ENCODE measurements at regions not wholly inside any gene's neighbourhood (a gene's known extent, or its start where the extent isn't known, plus 50 kb on each side); places are given as distances from the start of the nearest gene placed in this dataset.

DNA sequence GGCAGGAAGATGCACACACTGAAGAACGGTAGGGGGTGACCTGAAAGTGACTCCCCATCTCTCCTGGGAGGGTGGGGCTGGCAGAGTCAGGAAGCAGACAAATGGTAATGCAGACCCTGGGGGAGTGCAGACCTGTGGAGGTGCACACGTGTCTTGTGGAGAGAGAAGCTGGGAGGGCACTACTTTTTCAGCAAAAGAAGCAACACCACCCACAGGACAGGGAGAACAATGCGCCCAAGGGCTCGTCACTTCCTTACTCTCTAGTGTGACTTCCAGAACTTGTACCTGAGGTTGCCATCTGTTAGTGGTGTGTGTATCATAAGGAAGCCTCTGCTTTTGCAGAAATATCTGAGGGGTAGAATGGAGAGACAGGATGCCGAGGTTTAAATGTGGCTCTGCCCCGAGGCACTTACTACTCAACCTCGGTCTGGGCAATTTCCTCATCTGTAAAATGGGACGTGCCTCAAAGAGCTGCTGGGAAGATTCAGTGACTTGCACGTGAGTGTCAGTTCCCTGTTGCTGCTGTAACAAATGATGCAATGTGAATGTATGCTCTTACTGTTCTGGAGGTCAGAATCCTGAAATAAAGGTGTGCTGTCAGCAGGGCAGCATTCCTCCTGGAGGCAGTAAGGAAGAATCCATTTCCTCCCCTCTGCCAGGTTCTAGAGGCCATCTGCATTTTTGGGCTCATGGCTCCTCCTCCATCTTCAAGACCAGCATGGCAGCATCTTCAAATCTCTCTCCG, 323.4 kb downstream of the SHANK2 start:
- Histone ChIP-seq H3K4me1 (ENCODE audit: control insufficient read depth, insufficient read depth, low read length, unreplicated experiment) (no peaks in the 10 kb centered on the region), H2AFZ (ENCODE audit: low read length, unreplicated experiment) (no peak overlapping the region), H3K36me3 (ENCODE audit: insufficient read depth, low read length) (no peaks in the 10 kb centered on the region), H3K27me3 (ENCODE audit: insufficient read depth, low read length) (no peaks in the 10 kb centered on the region), H3K79me2 (ENCODE audit: control insufficient read depth, insufficient read depth, low read length, unreplicated experiment) (no peaks in the 10 kb centered on the region), H3K27ac (ENCODE audit: low read depth, low read length) (no peak overlapping the region), H3K4me3 (ENCODE audit: low read depth, low read length) (no peak overlapping the region)

DNA sequence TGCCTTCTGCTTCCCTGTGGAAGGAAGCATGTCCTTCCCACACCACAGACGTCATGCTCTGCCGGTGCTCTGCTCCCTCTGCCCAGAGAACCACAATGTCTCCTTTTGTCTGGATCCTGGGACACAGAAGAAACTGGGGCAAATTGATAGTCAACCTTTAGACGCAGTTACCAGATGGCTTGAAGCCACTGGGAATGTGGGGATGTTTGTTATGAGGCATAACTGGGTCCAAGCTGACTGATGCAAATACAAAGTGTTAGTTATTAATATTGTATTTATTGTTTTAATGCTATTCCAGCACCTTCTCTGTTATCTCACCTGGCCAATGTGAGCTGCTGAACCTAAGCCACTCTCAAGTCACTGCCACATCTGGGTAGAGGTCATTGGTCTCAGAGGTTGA, 322.2 kb downstream of the SHANK2 start:
- Histone ChIP-seq H3K27me3 (ENCODE audit: insufficient read depth, low read length) (no peaks in the 10 kb centered on the region), H3K4me1 (ENCODE audit: control insufficient read depth, insufficient read depth, low read length, unreplicated experiment) (peaks cover 11% of the 10 kb centered on the region), H3K79me2 (ENCODE audit: control insufficient read depth, insufficient read depth, low read length, unreplicated experiment) (no peaks in the 10 kb centered on the region), H2AFZ (ENCODE audit: low read length, unreplicated experiment) (no peak overlapping the region), H3K4me3 (ENCODE audit: low read depth, low read length) (no peak overlapping the region), H3K36me3 (ENCODE audit: insufficient read depth, low read length) (no peaks in the 10 kb centered on the region), H3K27ac (ENCODE audit: low read depth, low read length) (no peak overlapping the region)

DNA sequence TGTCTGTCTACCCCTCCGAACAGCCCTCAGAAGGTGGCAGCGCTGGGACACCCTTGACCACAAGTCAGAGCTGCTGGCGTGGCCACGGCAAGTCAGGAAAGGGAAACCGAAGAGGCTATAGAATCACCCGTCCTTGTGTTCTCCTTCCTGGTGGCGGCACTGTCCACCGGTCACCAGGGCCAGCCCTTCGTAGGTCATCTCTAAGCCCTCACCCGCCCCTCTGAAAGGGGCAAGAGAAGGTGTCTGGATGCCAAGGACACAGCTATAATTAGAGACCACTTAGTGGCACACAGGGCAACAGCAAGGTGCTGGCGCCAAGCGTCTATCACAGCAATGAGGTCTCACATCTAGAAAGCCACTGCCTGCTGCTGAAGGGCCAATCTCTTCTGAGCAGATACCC, 320.9 kb downstream of the SHANK2 start:
- peaks cover 13% of the 10 kb centered on the region for H3K4me1 ChIP-seq (ENCODE audit: control insufficient read depth, insufficient read depth, low read length, unreplicated experiment)

DNA sequence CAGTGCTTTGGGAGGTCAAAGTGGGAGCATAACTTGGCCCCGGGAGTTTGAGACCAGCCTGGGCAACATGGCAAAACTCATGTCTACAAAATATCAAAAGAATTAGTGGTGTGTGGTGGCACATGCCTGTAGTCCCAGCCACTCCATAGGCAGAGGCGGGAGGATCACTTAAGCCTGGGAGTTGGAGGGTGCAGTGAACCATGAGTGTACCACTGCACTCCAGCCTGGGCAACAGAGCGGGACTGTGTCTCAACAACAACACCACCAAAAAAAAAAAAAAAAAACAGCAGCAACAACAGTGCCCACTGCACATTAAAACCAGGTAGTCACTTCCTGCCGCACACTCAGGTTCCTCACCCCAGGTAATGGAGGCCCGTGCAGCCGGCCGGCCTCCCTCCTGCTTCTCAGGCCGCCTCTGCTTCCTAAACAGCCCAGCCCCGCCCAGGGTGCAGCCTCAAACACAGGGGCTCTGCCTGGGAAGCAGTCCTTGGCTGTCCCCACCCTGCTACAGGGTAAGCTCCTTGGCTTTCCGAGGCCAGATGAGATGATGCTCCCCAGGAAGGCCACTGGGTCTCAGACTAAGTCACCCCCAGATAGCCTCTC, 318.3 kb downstream of the SHANK2 start:
- H2AFZ ChIP-seq (ENCODE audit: low read length, unreplicated experiment): no peak overlapping the region
- H3K27me3 ChIP-seq (ENCODE audit: insufficient read depth, low read length): no peaks in the 10 kb centered on the region
- H3K27ac ChIP-seq (ENCODE audit: low read depth, low read length): no peak overlapping the region
- H3K36me3 ChIP-seq (ENCODE audit: insufficient read depth, low read length): no peaks in the 10 kb centered on the region
- H3K4me1 ChIP-seq (ENCODE audit: control insufficient read depth, insufficient read depth, low read length, unreplicated experiment): peaks cover 13% of the 10 kb centered on the region
- no peaks in the 10 kb centered on the region for H3K79me2 ChIP-seq (ENCODE audit: control insufficient read depth, insufficient read depth, low read length, unreplicated experiment)
- H3K4me3 ChIP-seq (ENCODE audit: low read depth, low read length): no peak overlapping the region

More for the DNA sequence above, 320.9 kb downstream of the SHANK2 start:
- no peaks in the 10 kb centered on the region for H3K36me3 ChIP-seq (ENCODE audit: insufficient read depth, low read length)
- no peaks in the 10 kb centered on the region for H3K79me2 ChIP-seq (ENCODE audit: control insufficient read depth, insufficient read depth, low read length, unreplicated experiment)
- H3K27ac ChIP-seq (ENCODE audit: low read depth, low read length): no peak overlapping the region
- H2AFZ ChIP-seq (ENCODE audit: low read length, unreplicated experiment): no peak overlapping the region
- no peaks in the 10 kb centered on the region for H3K27me3 ChIP-seq (ENCODE audit: insufficient read depth, low read length)
- no peak overlapping the region for H3K4me3 ChIP-seq (ENCODE audit: low read depth, low read length)

DNA sequence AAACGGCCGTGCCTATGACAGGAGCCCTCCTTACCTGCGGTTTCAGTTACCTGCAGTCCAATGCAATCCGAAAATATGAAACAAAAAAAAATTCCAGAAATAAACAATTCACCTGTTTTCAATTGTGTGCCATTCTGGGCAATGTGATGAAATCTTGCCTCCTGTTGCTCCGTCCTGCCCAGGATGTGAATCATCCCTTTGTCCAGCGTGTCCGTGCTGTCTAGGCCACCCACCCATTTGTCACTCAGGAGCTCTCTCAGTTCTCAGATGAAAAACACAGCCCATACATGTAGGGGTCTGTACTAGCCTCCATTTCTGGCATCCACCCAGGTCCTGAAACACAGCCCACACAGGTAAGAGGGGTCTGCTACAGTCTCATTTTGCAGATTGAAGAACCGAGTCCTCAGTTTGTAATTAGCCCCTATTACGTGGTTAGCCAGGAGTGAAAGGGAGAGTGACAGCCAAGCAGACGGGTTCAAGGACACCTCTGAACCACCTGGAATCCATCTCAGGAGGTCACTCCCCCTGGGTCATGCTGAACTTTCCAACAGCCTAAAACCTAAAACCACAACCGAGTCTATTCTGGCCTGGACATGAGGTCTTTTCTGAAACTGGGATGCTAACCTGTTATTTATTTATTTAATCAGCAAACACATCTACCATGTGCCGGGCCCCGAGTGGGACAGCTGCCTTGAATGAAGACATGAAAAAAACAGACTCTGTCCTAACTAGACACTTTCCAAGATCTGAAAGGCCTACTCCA, 317.2 kb downstream of the SHANK2 start:
- Histone ChIP-seq H3K4me1 (ENCODE audit: control insufficient read depth, insufficient read depth, low read length, unreplicated experiment) (peaks cover 13% of the 10 kb centered on the region), H3K27ac (ENCODE audit: low read depth, low read length) (no peak overlapping the region), H2AFZ (ENCODE audit: low read length, unreplicated experiment) (peak overlapping the region; percentile 60)

DNA sequence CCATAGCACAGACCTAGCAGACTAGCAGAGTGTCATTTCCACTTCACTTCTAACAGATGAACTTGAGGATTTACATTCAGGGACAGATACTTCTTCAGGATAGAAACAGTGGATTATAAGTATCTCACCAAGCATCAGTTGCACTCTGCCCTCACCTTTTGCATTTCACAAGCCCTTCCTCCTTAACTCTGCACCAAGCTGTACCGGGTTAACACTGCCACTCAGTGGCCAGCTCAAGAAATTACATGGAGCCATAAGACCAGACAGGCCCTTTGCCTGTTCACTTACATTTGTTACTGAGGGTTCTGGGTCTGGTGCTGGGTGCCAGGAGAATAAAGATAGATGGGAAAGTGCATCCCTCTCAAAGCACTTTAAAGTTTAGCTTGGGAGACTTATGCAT, 309.8 kb downstream of the SHANK2 start:
- Histone ChIP-seq H3K4me3 (ENCODE audit: low read depth, low read length) (no peak overlapping the region), H3K36me3 (ENCODE audit: insufficient read depth, low read length) (0 out of 2 replicates have a peak, but pooled peaks cover 2% of the 10 kb centered on the region), H3K4me1 (ENCODE audit: control insufficient read depth, insufficient read depth, low read length, unreplicated experiment) (no peaks in the 10 kb centered on the region), H2AFZ (ENCODE audit: low read length, unreplicated experiment) (no peak overlapping the region), H3K27me3 (ENCODE audit: insufficient read depth, low read length) (no peaks in the 10 kb centered on the region), H3K79me2 (ENCODE audit: control insufficient read depth, insufficient read depth, low read length, unreplicated experiment) (no peaks in the 10 kb centered on the region), H3K27ac (ENCODE audit: low read depth, low read length) (no peak overlapping the region)

More for the DNA sequence above, 317.2 kb downstream of the SHANK2 start:
- Histone ChIP-seq H3K4me3 (ENCODE audit: low read depth, low read length) (no peak overlapping the region), H3K36me3 (ENCODE audit: insufficient read depth, low read length) (no peaks in the 10 kb centered on the region), H3K79me2 (ENCODE audit: control insufficient read depth, insufficient read depth, low read length, unreplicated experiment) (no peaks in the 10 kb centered on the region), H3K27me3 (ENCODE audit: insufficient read depth, low read length) (no peaks in the 10 kb centered on the region)

DNA sequence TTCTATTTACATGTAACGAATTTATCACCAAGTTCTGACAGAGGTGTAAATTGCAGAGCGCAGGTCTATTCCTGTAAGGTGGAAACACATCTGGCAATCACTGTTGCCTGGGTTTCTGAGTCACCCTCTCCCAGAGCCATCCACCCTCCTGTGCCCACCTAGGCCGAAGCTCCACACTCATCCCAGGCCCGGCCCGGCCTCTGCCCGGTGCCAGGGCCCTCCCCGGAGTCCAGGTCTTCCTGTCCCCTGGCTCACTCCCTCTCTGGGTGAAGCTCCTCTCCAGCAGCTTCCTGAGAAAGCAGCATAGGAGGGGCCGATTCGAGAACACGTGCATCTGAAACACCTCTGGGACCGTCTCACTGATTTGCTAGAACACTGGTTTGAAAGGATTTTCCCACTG, 308.2 kb downstream of the SHANK2 start:
- Histone ChIP-seq H3K4me3 (ENCODE audit: low read depth, low read length) (no peak overlapping the region), H3K36me3 (ENCODE audit: insufficient read depth, low read length) (0 out of 2 replicates have a peak, but pooled peaks cover 2% of the 10 kb centered on the region), H3K4me1 (ENCODE audit: control insufficient read depth, insufficient read depth, low read length, unreplicated experiment) (no peaks in the 10 kb centered on the region), H3K27ac (ENCODE audit: low read depth, low read length) (no peak overlapping the region), H3K79me2 (ENCODE audit: control insufficient read depth, insufficient read depth, low read length, unreplicated experiment) (no peaks in the 10 kb centered on the region), H2AFZ (ENCODE audit: low read length, unreplicated experiment) (no peak overlapping the region), H3K27me3 (ENCODE audit: insufficient read depth, low read length) (no peaks in the 10 kb centered on the region)

DNA sequence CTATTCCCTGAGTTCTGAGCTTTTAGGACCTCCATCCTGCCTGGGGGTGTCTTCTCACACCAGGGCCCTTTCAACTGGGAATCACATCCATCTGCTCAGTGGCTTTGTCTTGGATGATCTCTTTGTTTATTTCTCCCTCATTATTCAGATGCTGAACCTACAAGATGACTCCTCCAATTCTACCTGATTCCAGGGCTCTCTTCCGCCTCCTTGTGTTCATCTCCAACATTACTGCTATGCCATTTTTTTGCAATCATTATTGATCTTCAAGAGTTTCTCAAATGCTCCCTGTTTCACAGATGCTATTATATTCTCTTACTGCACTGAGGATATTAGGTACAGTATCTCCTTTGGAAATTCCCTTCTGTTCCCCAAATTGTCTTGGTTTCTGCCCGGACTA, 307.7 kb downstream of the SHANK2 start:
- Histone ChIP-seq H3K4me1 (ENCODE audit: control insufficient read depth, insufficient read depth, low read length, unreplicated experiment) (no peaks in the 10 kb centered on the region), H3K4me3 (ENCODE audit: low read depth, low read length) (no peak overlapping the region), H3K27me3 (ENCODE audit: insufficient read depth, low read length) (no peaks in the 10 kb centered on the region), H3K79me2 (ENCODE audit: control insufficient read depth, insufficient read depth, low read length, unreplicated experiment) (no peaks in the 10 kb centered on the region), H2AFZ (ENCODE audit: low read length, unreplicated experiment) (no peak overlapping the region), H3K27ac (ENCODE audit: low read depth, low read length) (no peak overlapping the region), H3K36me3 (ENCODE audit: insufficient read depth, low read length) (0 out of 2 replicates have a peak, but pooled peaks cover 2% of the 10 kb centered on the region)

DNA sequence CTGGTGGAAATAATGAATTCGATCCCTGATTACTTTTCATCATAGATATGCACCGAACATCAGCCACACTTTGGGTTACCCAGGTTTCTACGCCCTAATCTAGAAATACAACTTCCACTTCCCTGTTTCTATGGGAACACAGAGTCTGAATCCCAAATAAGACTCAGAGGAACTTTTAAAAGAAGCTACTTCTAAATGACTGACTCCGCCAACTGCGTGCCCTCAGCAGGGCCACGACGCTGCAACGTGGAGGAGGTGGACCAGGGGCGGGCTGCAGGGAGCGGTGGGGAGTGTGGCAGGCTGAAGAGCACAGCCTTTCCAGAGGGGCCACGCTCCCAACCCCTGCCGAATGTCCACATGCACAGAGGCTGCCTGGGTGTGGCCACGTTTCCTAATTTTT, 304.0 kb downstream of the SHANK2 start:
- no peaks in the 10 kb centered on the region for H3K27me3 ChIP-seq (ENCODE audit: insufficient read depth, low read length)
- no peak overlapping the region for H2AFZ ChIP-seq (ENCODE audit: low read length, unreplicated experiment)
- H3K36me3 ChIP-seq (ENCODE audit: insufficient read depth, low read length): no peaks in the 10 kb centered on the region
- no peak overlapping the region for H3K27ac ChIP-seq (ENCODE audit: low read depth, low read length)
- H3K4me1 ChIP-seq (ENCODE audit: control insufficient read depth, insufficient read depth, low read length, unreplicated experiment): no peaks in the 10 kb centered on the region
- H3K4me3 ChIP-seq (ENCODE audit: low read depth, low read length): no peak overlapping the region
- H3K79me2 ChIP-seq (ENCODE audit: control insufficient read depth, insufficient read depth, low read length, unreplicated experiment): no peaks in the 10 kb centered on the region

DNA sequence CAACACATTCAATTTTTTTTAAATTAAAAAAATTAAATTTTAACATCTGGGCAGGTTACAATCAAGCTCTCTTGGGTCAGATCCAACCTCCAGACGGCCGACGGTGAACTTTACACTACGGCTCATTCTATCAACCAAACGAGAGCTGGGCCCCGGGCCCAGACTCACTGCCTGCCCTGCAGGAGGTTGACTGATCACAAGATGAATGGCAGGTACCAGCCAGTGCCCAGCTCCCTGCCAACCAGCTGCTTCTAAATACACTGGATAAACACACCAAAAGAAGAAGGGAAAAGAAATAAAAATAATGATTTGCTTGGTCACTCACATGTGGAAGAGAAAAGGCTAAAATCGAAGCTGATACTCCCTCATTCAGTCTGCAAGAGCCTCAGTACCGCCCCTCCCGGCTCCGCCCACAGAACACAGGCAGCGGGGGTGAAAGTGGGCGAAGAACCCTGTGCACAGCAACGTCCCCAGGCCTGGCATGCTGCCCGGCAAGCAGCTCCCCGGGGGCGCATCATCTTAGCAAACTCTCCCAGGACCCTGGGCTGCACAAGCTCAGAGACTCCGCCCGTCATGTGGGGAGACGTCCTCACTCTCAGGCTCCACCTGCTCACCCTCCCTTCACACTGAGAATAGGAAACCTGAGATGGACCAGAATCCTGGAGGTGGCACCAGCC, 303.4 kb downstream of the SHANK2 start:
- Histone ChIP-seq H3K27me3 (ENCODE audit: insufficient read depth, low read length) (no peaks in the 10 kb centered on the region), H2AFZ (ENCODE audit: low read length, unreplicated experiment) (no peak overlapping the region), H3K27ac (ENCODE audit: low read depth, low read length) (no peak overlapping the region), H3K4me1 (ENCODE audit: control insufficient read depth, insufficient read depth, low read length, unreplicated experiment) (no peaks in the 10 kb centered on the region), H3K36me3 (ENCODE audit: insufficient read depth, low read length) (no peaks in the 10 kb centered on the region), H3K4me3 (ENCODE audit: low read depth, low read length) (no peak overlapping the region), H3K79me2 (ENCODE audit: control insufficient read depth, insufficient read depth, low read length, unreplicated experiment) (no peaks in the 10 kb centered on the region)
